ENCODE measurements at regions not wholly inside any gene's neighbourhood (a gene's known extent, or its start where the extent isn't known, plus 50 kb on each side); places are given as distances from the start of the nearest gene placed in this dataset.

GRCh38 chr6:14031516-14031915 lies 86.1 kb upstream of the CD83 start:
- DNase-seq, result no peak

- no peak for DNase-seq
Measured at GRCh38 chr6:14035071-14035847, 82.3 kb upstream of the CD83 start.

GRCh38 chr6:14035874-14036273 lies 81.7 kb upstream of the CD83 start:
- no peak for DNase-seq

- DNase-seq, result no peak
Measured at GRCh38 chr6:14036911-14037310, 80.7 kb upstream of the CD83 start.

- no peak for DNase-seq
Measured at GRCh38 chr6:14037402-14038277, 79.9 kb upstream of the CD83 start.

GRCh38 chr6:14038467-14039437 lies 78.8 kb upstream of the CD83 start:
- peak; percentile 64 for DNase-seq

GRCh38 chr6:14040042-14040441 lies 77.5 kb upstream of the CD83 start:
- DNase-seq, result peak; percentile 24

GRCh38 chr6:14046476-14047068 lies 71.0 kb upstream of the CD83 start:
- peak; percentile 33 for DNase-seq

- no peak for DNase-seq
Measured at GRCh38 chr6:14047151-14047740, 70.3 kb upstream of the CD83 start.

- no peak for DNase-seq
Measured at GRCh38 chr6:14048837-14049236, 68.7 kb upstream of the CD83 start.

- DNase-seq, result no peak
Measured at GRCh38 chr6:14051355-14051754, 66.2 kb upstream of the CD83 start.

GRCh38 chr6:14053811-14054210 lies 63.8 kb upstream of the CD83 start:
- DNase-seq, result no peak

- DNase-seq, result peak; percentile 68
Measured at GRCh38 chr6:14055541-14055940, 62.0 kb upstream of the CD83 start.

GRCh38 chr6:14058029-14058695 lies 59.4 kb upstream of the CD83 start:
- no peak for DNase-seq

GRCh38 chr6:14058735-14059134 lies 58.8 kb upstream of the CD83 start:
- DNase-seq, result no peak

GRCh38 chr6:14059791-14060436 lies 57.7 kb upstream of the CD83 start:
- DNase-seq, result peak; percentile 70

- no peak for DNase-seq
Measured at GRCh38 chr6:14060971-14061370, 56.6 kb upstream of the CD83 start.

GRCh38 chr6:14061643-14062042 lies 55.9 kb upstream of the CD83 start:
- DNase-seq, result no peak

- DNase-seq, result no peak
Measured at GRCh38 chr6:14062345-14063029, 55.1 kb upstream of the CD83 start.

- no peak for DNase-seq
Measured at GRCh38 chr6:14063756-14064155, 53.8 kb upstream of the CD83 start.
